ENCODE measurements at regions not wholly inside any gene's neighbourhood (a gene's known extent, or its start where the extent isn't known, plus 50 kb on each side); places are given as distances from the start of the nearest gene placed in this dataset.

- H3K4me3 ChIP-seq (ENCODE audit: low read depth in 1 of 2, low read length in 1 of 2), result no peak overlapping the region
- no peaks in the 10 kb centered on the region for H3K36me3 ChIP-seq
- H3K27ac ChIP-seq, result no peak overlapping the region
- no peaks in the 10 kb centered on the region for H3K27me3 ChIP-seq
- H3K4me1 ChIP-seq (ENCODE audit: control insufficient read depth in 1 of 2, insufficient read depth in 1 of 2, low read depth in 1 of 2, low read length in 1 of 2), result no peaks in the 10 kb centered on the region
- no peaks in the 10 kb centered on the region for H3K9me3 ChIP-seq
- no peak for TF ChIP-seq CTCF (IDR thresholded peaks at IDR 0.05)
Measured at GRCh38 chr20:6533761-6534479, 233.6 kb upstream of the BMP2 start.

GRCh38 chr20:6533351-6533750, 234.1 kb upstream of the BMP2 start:
- H3K9me3 ChIP-seq, result no peaks in the 10 kb centered on the region
- no peak overlapping the region for H3K27ac ChIP-seq
- no peaks in the 10 kb centered on the region for H3K36me3 ChIP-seq
- H3K4me3 ChIP-seq (ENCODE audit: low read depth in 1 of 2, low read length in 1 of 2), result no peak overlapping the region
- no peak for TF ChIP-seq CTCF (IDR thresholded peaks at IDR 0.05)
- H3K27me3 ChIP-seq, result no peaks in the 10 kb centered on the region
- H3K4me1 ChIP-seq (ENCODE audit: control insufficient read depth in 1 of 2, insufficient read depth in 1 of 2, low read depth in 1 of 2, low read length in 1 of 2), result no peaks in the 10 kb centered on the region

GRCh38 chr20:6530779-6531315, 236.6 kb upstream of the BMP2 start:
- Histone ChIP-seq H3K36me3 (no peaks in the 10 kb centered on the region), H3K9me3 (no peaks in the 10 kb centered on the region), H3K4me3 (ENCODE audit: low read depth in 1 of 2, low read length in 1 of 2) (no peak overlapping the region), H3K27ac (no peak overlapping the region), H3K27me3 (no peaks in the 10 kb centered on the region), H3K4me1 (ENCODE audit: control insufficient read depth in 1 of 2, insufficient read depth in 1 of 2, low read depth in 1 of 2, low read length in 1 of 2) (no peaks in the 10 kb centered on the region)
- TF ChIP-seq CTCF (IDR thresholded peaks at IDR 0.05), result no peak

GRCh38 chr20:6530254-6530653, 237.2 kb upstream of the BMP2 start:
- Histone ChIP-seq H3K4me3 (ENCODE audit: low read depth in 1 of 2, low read length in 1 of 2) (no peak overlapping the region), H3K27ac (no peak overlapping the region), H3K36me3 (no peaks in the 10 kb centered on the region), H3K9me3 (no peaks in the 10 kb centered on the region), H3K27me3 (no peaks in the 10 kb centered on the region), H3K4me1 (ENCODE audit: control insufficient read depth in 1 of 2, insufficient read depth in 1 of 2, low read depth in 1 of 2, low read length in 1 of 2) (no peaks in the 10 kb centered on the region)
- TF ChIP-seq CTCF (IDR thresholded peaks at IDR 0.05), result no peak

- no peak overlapping the region for H3K27ac ChIP-seq
- H3K36me3 ChIP-seq, result no peaks in the 10 kb centered on the region
- H3K9me3 ChIP-seq, result no peaks in the 10 kb centered on the region
- TF ChIP-seq CTCF (IDR thresholded peaks at IDR 0.05), result no peak
- H3K4me1 ChIP-seq (ENCODE audit: control insufficient read depth in 1 of 2, insufficient read depth in 1 of 2, low read depth in 1 of 2, low read length in 1 of 2), result no peaks in the 10 kb centered on the region
- no peak overlapping the region for H3K4me3 ChIP-seq (ENCODE audit: low read depth in 1 of 2, low read length in 1 of 2)
- no peaks in the 10 kb centered on the region for H3K27me3 ChIP-seq
Measured at GRCh38 chr20:6525447-6526303, 241.8 kb upstream of the BMP2 start.

Data from neutrophil (primary cell).